ENCODE measurements at regions not wholly inside any gene's neighbourhood (a gene's known extent, or its start where the extent isn't known, plus 50 kb on each side); places are given as distances from the start of the nearest gene placed in this dataset.
"Not testable (repeated sequence)": the region's sequence is repeated elsewhere in the genome, so short reads cannot be mapped to it uniquely, and the experiment has no call there.

DNA sequence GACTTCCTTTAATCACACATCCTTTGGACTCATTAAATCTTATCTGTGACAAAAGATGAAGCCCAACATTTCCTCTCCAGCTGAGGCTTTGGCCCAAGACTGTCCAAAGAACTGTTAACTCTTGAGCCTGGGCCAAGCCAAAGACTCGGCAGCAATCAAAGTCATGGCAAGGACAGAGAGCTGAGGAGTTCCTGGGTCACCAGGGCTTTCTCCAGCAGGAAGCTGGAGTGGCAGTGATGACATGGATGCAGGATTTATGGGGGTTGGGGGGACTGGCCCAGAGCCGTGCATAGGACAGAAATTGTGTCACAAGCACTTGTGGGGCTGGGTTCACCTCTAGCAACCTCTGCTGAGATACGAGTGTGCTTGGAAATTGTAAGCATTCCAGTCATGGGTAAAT lies 440.3 kb downstream of the PLK2 start:
- no peak for DNase-seq (ENCODE audit: low read depth)

DNA sequence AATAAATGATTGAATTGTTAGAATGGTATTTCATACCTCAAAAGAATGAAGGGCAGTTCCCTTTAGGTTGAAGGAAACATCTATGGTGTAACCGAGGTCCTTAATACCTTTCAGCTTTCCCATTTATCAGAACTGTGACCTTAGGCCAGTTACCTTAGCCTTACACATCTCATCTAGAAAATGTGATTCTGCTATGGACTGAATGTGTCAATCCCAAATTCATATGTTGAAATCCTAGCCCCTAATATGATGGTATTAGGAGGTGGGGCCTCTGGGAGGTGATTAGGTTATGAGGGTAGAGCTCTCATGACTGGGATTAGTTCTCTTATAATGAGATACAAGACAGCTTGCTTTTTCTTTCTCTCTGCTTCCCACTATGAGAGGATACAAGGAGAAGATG lies 441.9 kb downstream of the PLK2 start:
- no peak for DNase-seq (ENCODE audit: low read depth)

DNA sequence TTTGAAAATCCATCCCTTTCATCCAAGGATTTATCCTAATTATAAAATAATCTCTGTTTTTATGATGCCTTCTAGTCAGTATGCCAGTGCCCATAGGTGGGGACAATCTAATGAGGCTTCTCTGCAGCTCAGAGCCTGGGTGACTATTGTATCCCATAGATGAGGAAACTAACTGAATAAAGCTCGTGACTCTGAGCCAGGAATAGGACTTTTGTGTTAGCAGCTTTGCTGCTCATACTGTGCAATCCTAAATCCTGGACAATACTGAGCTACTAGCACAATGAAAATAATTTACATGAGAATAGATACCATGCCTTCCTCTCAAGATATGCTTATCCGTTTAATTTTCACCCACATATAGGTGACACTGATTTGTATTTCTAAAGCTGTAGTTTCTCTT lies 443.0 kb downstream of the PLK2 start:
- DNase-seq (ENCODE audit: low read depth), result no peak

DNA sequence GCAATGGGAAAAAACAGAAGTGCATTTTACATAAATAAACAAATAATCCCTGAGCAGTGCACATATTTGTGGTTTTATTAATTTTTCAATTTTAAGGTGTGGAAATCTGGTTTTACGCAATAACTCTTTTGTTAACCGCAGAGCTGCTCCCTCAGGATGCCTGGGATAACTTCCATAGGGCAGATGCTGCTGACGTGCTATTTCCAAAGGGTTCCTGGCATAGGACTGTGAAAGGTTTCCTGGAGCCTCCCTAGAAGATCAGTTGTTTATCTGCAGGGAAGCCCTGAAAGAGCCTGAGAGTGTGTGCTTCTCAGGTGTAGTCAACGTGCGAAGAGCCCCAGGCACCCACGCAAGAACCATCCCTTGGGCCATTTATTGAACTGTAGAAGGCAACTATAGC lies 443.5 kb downstream of the PLK2 start:
- DNase-seq (ENCODE audit: low read depth), result no peak

DNA sequence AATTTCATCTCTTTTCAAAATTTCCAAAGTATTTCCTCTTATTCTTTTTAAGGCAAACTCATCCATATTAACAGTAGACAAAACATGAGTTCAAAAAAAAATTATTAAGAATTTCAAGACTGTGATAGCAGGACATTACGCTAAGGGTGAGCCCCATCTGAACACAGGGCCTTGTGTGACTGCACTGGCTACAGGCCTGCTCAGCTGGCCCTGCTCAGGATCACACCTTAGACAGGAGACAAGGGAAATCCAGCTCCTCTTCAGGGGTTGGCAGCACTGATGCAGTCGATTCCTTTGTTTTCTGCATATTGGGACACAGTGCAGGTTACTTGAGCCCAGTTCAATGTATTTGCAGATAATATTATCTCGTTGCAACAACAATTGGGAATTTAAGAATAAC lies 444.7 kb downstream of the PLK2 start:
- DNase-seq (ENCODE audit: low read depth), result no peak

DNA sequence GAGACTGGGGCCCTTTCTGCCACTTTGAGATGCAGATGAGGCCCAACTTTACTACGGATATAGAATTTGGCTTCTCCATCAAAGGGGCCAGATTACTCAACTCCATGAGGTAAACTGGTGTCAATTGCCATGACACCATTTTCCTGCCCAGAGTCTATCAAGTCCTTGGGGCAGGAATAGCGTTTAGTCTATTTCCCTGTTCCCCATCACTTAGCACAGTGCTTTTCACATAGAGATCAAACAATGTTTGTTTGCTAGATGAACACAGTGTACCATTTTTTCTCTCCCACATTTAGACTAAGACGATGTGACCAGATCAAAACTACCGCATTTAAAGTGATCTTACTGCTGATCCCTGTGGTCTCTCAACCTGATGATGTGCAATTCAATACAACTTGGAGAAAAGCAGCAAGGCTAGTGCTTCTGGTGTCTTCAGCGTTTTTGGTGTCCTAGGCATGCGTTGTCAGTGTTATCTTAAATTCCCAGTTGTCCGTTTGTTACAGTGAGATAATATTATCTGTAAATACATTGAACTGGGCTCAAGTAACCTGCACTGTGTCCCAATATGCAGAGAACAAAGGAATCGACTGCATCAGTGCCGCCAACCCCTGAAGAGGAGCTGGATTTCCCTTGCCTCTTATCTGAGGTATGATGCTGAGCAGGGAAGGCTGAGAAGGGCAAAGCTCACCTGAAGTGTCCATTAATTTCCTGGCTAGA lies 446.2 kb downstream of the PLK2 start:
- no peak for DNase-seq (ENCODE audit: low read depth)

DNA sequence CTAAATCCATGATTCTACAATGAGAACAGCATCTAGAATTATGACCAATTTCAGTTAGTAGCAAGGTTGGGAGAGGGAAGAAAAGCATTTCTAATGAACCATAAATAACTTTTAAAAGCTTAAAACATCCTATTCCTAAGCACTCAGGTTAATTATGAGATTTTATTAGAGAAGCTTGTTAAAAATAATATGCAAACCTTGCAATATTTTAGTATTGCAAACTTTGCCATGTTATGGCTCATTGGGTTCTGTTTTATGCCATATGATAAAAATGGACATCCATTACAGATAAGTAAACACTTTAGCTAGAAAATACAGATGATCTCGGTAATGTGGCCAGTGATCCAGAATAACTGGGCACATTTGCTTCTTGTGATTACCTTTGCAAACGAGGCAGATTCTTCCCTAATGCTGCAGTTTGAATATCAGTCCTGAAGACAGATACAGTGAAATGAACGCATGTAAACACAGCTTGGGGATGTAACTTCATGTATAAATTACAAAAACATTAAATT lies 447.0 kb downstream of the PLK2 start:
- DNase-seq (ENCODE audit: low read depth), result no peak

DNA sequence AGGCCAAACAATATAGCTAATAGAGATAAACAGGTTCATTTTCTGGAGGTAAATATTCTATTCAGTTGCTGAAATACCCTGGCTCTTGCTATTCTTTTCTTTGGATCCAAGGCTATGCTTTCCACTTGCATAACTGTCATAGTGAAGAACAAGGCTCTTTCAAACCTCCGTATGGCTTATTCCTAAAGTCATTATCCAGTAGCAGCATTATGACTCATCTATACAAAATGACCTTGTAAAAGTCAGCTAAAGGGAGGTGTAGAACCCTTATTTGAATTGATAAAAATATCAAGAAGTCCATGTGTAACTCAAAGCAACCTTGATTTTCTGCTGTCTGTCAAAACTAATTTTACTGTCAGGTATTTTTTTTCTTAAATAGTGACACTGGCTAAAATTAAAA lies 447.8 kb downstream of the PLK2 start:
- peak; percentile 17 for DNase-seq (ENCODE audit: low read depth)

DNA sequence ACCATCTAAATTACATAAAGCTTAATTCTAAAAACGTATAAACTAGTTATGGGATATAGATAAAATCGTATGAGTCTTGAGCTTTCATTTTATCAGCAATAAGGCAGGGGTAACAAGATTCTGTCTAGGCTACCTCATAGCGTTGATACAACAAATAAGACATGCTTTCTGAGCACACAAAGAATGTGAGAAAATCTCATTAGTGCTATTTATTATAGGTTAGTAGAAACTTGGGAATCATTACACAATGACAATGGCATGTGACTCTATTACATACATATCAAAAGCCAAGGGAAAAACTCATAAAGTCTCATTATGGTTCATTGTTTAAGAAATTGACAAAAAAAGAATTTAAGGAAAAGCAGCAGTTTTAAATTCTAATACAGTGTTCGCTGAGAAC lies 448.6 kb downstream of the PLK2 start:
- DNase-seq (ENCODE audit: low read depth), result no peak

DNA sequence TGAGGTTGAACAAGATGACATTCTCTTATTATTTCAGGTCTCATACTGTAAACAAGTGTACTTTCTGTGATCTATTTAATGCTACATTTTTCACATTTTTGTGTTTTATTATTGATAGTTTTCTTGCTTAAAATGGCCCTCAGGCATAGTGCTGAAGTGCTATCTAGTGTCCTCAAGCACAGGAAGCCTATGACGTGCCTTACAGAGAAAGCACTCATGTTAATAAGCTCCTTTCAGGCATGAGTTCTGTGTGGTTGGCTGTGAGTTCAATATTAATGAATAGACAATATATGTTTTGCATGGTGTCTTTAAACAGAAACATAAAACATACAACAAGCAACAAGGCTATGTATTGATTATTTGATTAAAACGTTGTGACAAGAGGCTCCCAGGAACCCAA lies 450.1 kb downstream of the PLK2 start:
- no peak for DNase-seq (ENCODE audit: low read depth)

DNA sequence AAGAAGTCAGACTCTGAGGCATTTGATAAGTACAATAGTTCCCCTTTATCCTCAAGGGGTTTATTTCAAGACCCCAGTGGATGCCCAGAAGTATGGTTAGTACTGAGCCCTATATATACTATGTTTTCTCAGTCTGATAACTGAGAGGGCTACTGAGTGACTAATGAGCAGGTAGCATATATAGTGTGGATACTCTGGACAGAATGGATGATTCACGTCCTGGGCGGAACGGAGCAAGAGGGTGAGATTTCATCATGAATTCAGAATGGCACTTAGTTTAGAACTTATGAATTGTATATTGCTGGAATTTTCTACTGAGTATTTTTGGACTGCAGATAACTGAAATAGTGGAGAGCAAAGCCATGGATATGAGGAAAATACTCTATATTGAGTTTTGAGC lies 457.6 kb downstream of the PLK2 start:
- peak; percentile 73 for DNase-seq (ENCODE audit: low read depth)

DNA sequence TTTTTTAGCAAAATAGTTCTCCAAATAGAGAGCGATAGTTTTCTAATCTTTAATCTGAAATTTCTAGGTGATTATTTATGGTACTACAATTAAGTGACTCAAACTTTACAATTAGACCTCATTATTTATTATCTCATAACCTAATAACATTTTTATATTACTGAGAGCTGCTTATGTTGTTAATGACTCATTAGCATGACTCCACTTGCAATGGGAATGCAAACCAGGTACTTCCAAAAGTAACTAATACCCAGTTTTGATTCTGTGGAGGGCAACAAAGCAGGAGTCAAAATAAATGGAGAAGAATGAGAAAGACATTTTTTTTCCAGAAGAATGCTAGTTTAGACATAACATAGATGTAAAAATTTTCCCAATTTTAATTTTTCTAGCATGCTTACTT lies 466.0 kb downstream of the PLK2 start:
- DNase-seq (ENCODE audit: low read depth), result no peak

DNA sequence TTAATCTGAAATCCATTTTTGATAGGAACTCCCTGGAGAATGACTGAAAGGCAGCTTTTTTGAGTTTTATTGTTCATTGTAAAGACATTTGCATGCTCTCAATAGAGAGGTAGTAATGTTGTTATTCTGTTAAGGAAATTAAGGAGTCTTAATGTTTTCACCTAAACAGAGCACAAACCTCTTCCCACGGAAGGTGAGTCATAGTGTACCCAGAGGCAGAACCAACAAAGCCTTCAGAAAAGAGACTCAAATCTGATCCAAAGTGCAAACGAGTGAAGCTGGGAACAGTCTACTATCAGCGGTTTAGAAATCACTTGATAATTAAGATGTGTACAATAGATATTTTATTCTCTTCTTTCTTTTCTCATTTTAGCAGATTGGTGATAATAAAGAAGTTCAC lies 470.5 kb downstream of the PLK2 start:
- peak; percentile 60 for DNase-seq (ENCODE audit: low read depth)

DNA sequence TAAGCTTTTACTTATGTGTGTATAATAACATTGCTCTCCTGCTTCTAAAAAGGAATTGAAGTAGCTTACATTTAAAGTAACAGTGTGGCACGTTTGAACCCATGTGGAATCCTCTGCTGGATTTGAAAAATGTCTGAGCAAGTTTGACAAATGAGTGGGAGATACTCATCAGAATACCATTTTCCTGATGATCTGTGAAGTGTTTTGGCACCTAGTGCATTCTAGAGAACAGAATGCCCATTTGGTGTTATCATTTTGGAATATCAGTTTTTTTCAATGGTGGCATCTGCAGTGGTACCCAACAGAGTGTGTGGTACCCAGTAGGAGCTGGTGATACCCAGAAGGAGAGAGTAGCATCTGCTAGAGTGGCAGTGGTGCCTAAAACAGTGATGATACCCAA lies 471.1 kb downstream of the PLK2 start:
- DNase-seq (ENCODE audit: low read depth), result no peak

DNA sequence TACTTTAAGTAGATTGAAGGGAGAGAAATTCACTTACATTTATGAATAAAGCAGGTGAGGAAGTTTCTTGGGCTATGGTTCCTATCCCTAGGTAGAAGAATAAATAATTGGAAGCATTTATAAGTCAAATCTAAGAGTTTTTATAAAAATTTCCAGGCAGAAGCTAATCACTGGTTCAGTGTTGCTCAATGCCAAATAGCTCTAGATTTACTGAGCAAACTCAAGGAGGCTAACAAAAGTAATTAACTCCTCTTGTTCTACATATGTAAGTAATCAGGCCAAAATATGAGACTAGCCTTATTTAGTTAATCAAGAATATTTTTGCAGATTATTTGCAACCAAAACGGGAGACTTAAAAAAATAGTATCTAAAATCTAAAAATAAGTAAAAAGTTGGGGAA lies 472.3 kb downstream of the PLK2 start:
- DNase-seq (ENCODE audit: low read depth), result no peak

DNA sequence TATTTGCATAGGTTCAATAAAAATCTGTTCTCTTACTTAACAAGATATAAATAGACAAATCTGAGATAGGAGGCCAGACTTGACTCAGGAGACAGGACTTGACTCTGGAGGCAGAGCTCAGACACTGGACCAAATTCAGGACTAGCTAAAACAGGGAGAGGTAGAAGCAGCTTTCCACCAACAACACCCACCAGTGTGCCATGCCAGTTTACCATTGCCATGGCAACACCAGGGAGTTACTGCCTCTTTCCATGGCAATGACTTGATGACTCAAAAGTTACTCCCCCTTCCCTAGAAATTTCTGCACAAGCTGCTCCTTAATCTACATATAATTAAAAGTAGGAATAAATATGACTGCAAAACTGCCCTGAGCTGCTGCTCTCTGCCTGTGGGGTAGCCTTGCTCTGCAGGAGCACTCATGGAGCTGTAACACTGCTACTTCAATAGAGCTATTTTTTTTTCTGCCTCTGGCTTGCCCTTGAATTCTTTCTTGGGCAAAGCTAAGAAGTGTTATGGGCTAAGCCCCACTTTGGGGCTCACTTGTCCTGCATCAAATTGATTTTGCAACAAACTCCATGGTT lies 473.0 kb downstream of the PLK2 start:
- peak; percentile 73 for DNase-seq (ENCODE audit: low read depth)

DNA sequence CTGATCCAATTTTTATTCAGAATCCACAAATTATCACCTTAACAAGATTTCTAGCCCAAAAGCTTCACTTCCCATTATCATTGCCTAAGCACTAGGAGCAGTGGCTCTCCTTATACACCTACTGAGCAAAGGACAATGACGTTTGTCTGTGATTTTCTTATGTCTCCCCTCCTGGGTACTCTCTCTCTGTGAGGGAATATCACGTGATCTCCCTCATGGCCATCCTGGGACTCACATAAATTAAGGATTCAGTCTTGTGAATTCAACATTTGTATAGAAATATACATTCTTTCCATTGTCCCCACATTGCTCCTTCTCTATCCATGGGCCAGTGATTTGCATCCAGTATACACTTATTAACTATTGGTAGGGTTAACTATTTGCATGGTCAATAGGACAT lies 476.5 kb downstream of the PLK2 start:
- DNase-seq (ENCODE audit: low read depth), result no peak

DNA sequence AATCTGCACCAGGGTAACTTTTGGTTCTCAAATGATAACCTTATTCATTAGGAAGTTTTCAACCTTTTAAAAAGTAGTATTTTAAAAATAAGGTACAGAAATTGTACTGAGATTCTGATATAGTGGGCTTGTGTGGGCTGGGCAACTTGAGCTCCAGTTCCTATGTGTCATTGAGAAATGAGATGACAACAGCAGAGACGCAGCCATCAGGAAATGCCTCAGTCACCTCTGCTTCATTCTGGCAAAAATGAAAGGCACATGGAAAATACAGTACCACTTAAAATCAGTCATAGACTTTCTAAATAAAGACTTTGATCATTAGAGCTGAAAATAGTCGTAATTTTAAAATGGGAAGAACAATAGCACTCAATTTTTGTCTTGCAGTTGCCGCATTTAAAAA lies 480.2 kb downstream of the PLK2 start:
- DNase-seq (ENCODE audit: low read depth), result no peak

DNA sequence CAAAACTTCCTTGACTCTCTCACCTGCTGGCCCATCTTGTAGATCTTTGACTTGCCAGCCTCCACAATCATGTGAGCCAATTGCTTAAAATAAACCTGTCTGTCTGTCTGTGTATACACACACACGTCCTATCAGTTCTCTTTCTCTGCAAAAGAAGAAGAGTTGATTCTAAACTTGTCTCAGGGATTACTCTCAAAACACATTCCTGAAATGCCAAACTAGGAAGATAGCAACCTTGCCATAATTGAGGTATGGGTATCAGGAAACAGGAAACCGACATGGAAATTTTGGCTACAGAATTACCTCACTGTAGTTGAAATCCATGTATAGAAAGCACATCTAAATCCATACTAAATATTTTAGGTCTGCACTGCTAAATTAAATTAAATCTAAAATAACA lies 483.4 kb downstream of the PLK2 start:
- no peak for DNase-seq (ENCODE audit: low read depth)

DNA sequence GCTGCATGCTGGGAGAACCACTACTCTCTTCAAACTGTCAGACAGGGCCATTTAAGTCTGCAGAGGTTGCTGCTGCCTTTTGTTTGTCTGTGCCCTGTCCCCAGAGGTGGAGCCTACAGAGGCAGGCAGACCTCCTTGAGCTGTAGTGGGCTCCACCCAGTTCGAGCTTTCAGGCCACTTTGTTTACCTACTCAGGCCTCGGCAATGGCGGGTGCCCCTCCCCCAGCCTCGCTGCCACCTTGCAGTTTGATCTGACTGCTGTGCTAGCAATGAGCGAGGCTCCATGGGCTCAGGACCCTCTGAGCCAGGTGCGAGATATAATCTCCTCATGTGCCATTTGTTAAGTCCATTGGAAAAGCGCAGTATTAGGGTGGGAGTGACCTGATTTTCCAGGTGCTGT lies 487.8 kb downstream of the PLK2 start:
- not testable (repeated sequence) for DNase-seq (ENCODE audit: low read depth)

DNA sequence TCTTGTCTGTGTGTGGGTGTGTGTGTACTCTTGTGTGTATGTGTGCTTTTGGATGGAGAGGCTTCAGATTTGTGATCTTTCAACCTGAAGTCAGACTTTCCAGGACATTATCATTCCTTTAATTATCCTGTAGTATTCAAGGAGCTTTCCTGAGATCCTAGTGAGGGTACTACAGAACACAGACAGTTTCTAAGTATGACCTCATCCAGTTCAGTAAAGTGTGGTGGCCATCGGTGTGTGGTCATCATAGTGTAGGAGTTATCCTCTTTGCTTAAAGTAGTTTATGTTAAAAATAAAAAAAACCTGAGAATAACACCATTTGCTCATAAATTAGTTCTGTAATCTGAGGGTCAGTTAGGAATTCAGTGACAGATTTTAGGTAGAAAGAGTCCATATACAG lies 478.0 kb upstream of the ACTBL2 start:
- DNase-seq (ENCODE audit: low read depth), result no peak

DNA sequence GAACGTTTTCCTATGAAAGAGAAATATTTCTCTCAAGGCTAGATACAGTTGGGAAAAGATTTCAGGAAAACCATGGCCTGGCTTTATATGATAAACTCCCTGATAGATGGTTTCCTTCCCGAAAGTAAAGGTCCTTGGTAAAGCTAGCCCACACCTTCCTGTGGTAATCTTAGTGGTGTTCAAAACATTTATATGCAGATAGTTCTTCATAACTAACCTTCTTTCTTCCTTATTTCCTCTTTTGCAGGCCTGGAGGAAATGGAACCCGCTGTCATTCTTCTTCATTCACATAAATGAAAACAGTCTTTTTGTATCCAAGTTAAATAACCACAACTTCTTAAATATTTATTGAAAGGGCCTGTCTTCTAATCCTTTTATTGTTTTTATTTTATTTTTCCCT lies 474.0 kb upstream of the ACTBL2 start:
- DNase-seq (ENCODE audit: low read depth), result no peak

DNA sequence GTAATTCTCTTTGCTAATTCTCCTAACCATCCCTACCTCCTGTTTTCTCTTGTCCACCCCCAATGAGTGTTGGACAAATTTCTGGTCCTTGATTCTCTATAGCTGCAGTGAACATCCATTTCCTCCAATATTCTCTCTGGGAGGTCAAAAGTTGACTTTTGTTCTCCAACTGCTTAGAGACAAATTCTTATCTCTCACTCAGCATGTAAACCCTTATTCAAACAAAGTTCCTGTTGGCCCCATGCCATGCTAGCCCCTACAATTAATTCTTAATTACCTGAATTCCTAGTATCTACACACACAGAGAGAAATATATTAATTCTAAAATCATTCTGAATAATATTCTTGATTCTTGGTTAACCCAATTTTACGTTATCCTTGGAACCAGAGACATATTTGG lies 472.9 kb upstream of the ACTBL2 start:
- no peak for DNase-seq (ENCODE audit: low read depth)

DNA sequence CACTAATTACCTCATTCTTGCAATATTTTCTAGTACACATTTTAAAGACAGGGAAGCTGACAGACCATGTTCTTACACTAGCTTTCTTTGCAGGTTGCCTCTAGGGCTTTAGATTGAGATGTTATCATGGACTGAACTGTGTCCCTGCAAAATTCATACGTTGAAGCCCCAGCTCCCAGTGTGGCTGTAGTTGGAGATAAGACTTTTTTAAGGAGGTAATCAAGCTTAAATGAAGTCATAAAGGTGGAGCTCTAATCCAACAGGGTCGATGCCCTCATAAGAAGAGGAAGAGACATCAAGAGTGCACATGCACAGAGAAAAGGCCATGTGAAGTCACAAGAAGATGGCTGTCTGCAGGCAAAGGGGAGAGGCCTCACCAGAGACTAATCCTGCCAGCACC lies 471.2 kb upstream of the ACTBL2 start:
- no peak for DNase-seq (ENCODE audit: low read depth)
